ENCODE measurements at regions not wholly inside any gene's neighbourhood (a gene's known extent, or its start where the extent isn't known, plus 50 kb on each side); places are given as distances from the start of the nearest gene placed in this dataset.

- no peak overlapping the region for H2BK15ac ChIP-seq (ENCODE audit: low read depth, low read length)
Observed at GRCh38 chr4:156443488-156443887, 489.8 kb upstream of the CTSO start.

More at GRCh38 chr4:156443488-156443887, 489.8 kb upstream of the CTSO start:
- Histone ChIP-seq H3K56ac (ENCODE audit: extremely low read depth, insufficient read depth, low read length) (no peak overlapping the region), H4K20me1 (ENCODE audit: insufficient read depth, low read length) (no peaks in the 10 kb centered on the region), H4K5ac (ENCODE audit: low read depth, low read length) (no peak overlapping the region), H2AFZ (replicated peaks; ENCODE audit: low read length, poor library complexity) (no peak overlapping the region), H4K8ac (ENCODE audit: low read depth in 2 of 2, low read length in 2 of 2) (no peak overlapping the region), H3K9ac (ENCODE audit: low read depth, low read length) (no peak overlapping the region), H2BK5ac (ENCODE audit: low read depth, low read length, poor library complexity, severe bottlenecking) (no peak overlapping the region), H2AK9ac (replicated peaks; ENCODE audit: low read depth, low read length, poor library complexity) (no peak overlapping the region), H3K18ac (ENCODE audit: low read depth, low read length) (no peak overlapping the region), H4K91ac (ENCODE audit: insufficient read depth, low read depth, low read length) (no peak overlapping the region), H3K4me1 (ENCODE audit: control insufficient read depth, insufficient read depth, low read length) (no peaks in the 10 kb centered on the region), H3K9me3 (ENCODE audit: control insufficient read depth, insufficient read depth, low read length) (no peaks in the 10 kb centered on the region), H3K79me1 (ENCODE audit: low read depth in 1 of 2, low read length in 2 of 2) (no peaks in the 10 kb centered on the region), H3K14ac (replicated peaks; ENCODE audit: low read depth, low read length) (no peak overlapping the region), H2BK20ac (ENCODE audit: low read depth, low read length) (no peak overlapping the region), H3K4ac (ENCODE audit: low read depth, low read length) (no peak overlapping the region), H3K36me3 (ENCODE audit: control insufficient read depth, insufficient read depth, low read length) (no peaks in the 10 kb centered on the region), H2AK5ac (ENCODE audit: low read depth, low read length) (no peak overlapping the region), H3K4me3 (ENCODE audit: insufficient read depth, low read depth, low read length) (no peak overlapping the region), H3K27me3 (ENCODE audit: control insufficient read depth, insufficient read depth, low read length) (no peaks in the 10 kb centered on the region), H3K9me1 (ENCODE audit: insufficient read depth, low read length) (no peaks in the 10 kb centered on the region), H3K27ac (ENCODE audit: insufficient read depth, low read length) (no peak overlapping the region), H3K4me2 (ENCODE audit: low read depth, low read length) (no peak overlapping the region), H2BK120ac (ENCODE audit: low read depth, low read length) (no peak overlapping the region), H3K23ac (ENCODE audit: low read depth, low read length) (no peak overlapping the region)
- dilution Hi-C loops (cut with HindIII; ENCODE audit: low sequenced_read_pairs, unreplicated experiment): no loop called here
- no peak for TF ChIP-seq FOS (IDR thresholded peaks at IDR 0.05; ENCODE audit: low read depth, low read length)
- no peak for TF ChIP-seq CTCF (conservative IDR thresholded peaks at IDR 0.05; ENCODE audit: low read depth, low read length)
- no peak for TF ChIP-seq RAD21 (IDR thresholded peaks at IDR 0.05; ENCODE audit: low read length)
- TF ChIP-seq ELK1 (IDR thresholded peaks at IDR 0.05; ENCODE audit: borderline replicate concordance, low read depth, low read length): no peak
- TF ChIP-seq CHD1 (IDR thresholded peaks at IDR 0.05; ENCODE audit: low read depth, low read length): no peak
- no peak for TF ChIP-seq MAZ (IDR thresholded peaks at IDR 0.05; ENCODE audit: borderline replicate concordance, low read depth, low read length)
- TF ChIP-seq POLR2A (IDR thresholded peaks at IDR 0.05; ENCODE audit: low read depth, low read length): no peak
- TF ChIP-seq RFX5 (IDR thresholded peaks at IDR 0.05; ENCODE audit: low read depth, low read length): no peak
- TF ChIP-seq MAFK (IDR thresholded peaks at IDR 0.05; ENCODE audit: low read depth, low read length): no peak
- TF ChIP-seq NFE2L2 (IDR thresholded peaks at IDR 0.05; ENCODE audit: low read depth, low read length): no peak
- no peak for TF ChIP-seq MXI1 (IDR thresholded peaks at IDR 0.05; ENCODE audit: borderline replicate concordance, low read depth, low read length)
- TF ChIP-seq CEBPB (IDR thresholded peaks at IDR 0.05; ENCODE audit: low read depth, low read length): no peak
- TF ChIP-seq USF2 (IDR thresholded peaks at IDR 0.05; ENCODE audit: low read depth, low read length): no peak
- no peak for TF ChIP-seq RCOR1 (IDR thresholded peaks at IDR 0.05; ENCODE audit: insufficient replicate concordance, low read length)
- TF ChIP-seq SMC3 (IDR thresholded peaks at IDR 0.05; ENCODE audit: low read depth, low read length): no peak
- TF ChIP-seq BHLHE40 (IDR thresholded peaks at IDR 0.05; ENCODE audit: low read depth, low read length): no peak
- POLR2A ChIA-PET (ENCODE audit: unreplicated experiment): no interaction called here
- BruUV-seq (replicated peaks): no TSS peak
- intact Hi-C loops (cut with micrococcal nuclease): no loop called here
- CTCF ChIA-PET: interaction anchor here (0.6 kb wide), 1 partner anchor 12 kb away, joined by 3 read pairs; no protein-coding TSS in a partner anchor
- in situ Hi-C loops (cut with MboI; ENCODE audit: low sequenced_read_pairs): no loop called here
- ATAC-seq (ENCODE audit: low read depth): no peak
- no peak for DNase-seq
- WGBS, 2 experiments (ENCODE audit: extremely low coverage in 2 of 2, insufficient read length in 1 of 2): 80% methylated on average over 1 of the region's 10 CpGs; no CpG with 5 or more reads in 1 of the 2 experiments
